HG03064 (cell line): ENCODE measurements at regions not wholly inside any gene's neighbourhood (a gene's known extent, or its start where the extent isn't known, plus 50 kb on each side); places are given as distances from the start of the nearest gene placed in this dataset.
"Not testable (repeated sequence)": the region's sequence is repeated elsewhere in the genome, so short reads cannot be mapped to it uniquely, and the experiment has no call there.

Experiments used
- ATAC-seq: cut with Tn5 transposase; IDR thresholded peaks from one replicate; pipeline ENCODE4 v1.9.1; 2021; ENCODE audit warnings: low read depth; ENCODE audit not compliant: unreplicated experiment

- no peak for ATAC-seq
Measured at GRCh38 chr7:119515962-119516361, 757.0 kb upstream of the KCND2 start.

GRCh38 chr7:119522263-119522662 is 750.7 kb upstream of the KCND2 start:
- no peak for ATAC-seq

- no peak for ATAC-seq
Measured at GRCh38 chr7:119522698-119523097, 750.3 kb upstream of the KCND2 start.

- ATAC-seq: no peak
Measured at GRCh38 chr7:119545118-119545517, 727.9 kb upstream of the KCND2 start.

GRCh38 chr7:119555788-119556187 is 717.2 kb upstream of the KCND2 start:
- ATAC-seq: no peak

- ATAC-seq: no peak
Measured at GRCh38 chr7:119556436-119556835, 716.5 kb upstream of the KCND2 start.

GRCh38 chr7:119561751-119562150 is 711.2 kb upstream of the KCND2 start:
- no peak for ATAC-seq

- no peak for ATAC-seq
Measured at GRCh38 chr7:119562839-119563238, 710.1 kb upstream of the KCND2 start.

GRCh38 chr7:119571666-119572065 is 701.3 kb upstream of the KCND2 start:
- no peak for ATAC-seq

GRCh38 chr7:119572132-119572531 is 700.8 kb upstream of the KCND2 start:
- no peak for ATAC-seq

- no peak for ATAC-seq
Measured at GRCh38 chr7:119572541-119572940, 700.4 kb upstream of the KCND2 start.

GRCh38 chr7:119578116-119578515 is 694.9 kb upstream of the KCND2 start:
- ATAC-seq: no peak

- ATAC-seq: no peak
Measured at GRCh38 chr7:119594956-119595355, 678.0 kb upstream of the KCND2 start.

- no peak for ATAC-seq
Measured at GRCh38 chr7:119596651-119597050, 676.3 kb upstream of the KCND2 start.

GRCh38 chr7:119606297-119606696 is 666.7 kb upstream of the KCND2 start:
- ATAC-seq: no peak

GRCh38 chr7:119620769-119621168 is 652.2 kb upstream of the KCND2 start:
- ATAC-seq: no peak

- ATAC-seq: no peak
Measured at GRCh38 chr7:119623427-119623826, 649.5 kb upstream of the KCND2 start.

- ATAC-seq: no peak
Measured at GRCh38 chr7:119630406-119630969, 642.5 kb upstream of the KCND2 start.

GRCh38 chr7:119633812-119634211 is 639.2 kb upstream of the KCND2 start:
- ATAC-seq: not testable (repeated sequence)

GRCh38 chr7:119640326-119640725 is 632.6 kb upstream of the KCND2 start:
- ATAC-seq: no peak

- ATAC-seq: no peak
Measured at GRCh38 chr7:119640861-119641260, 632.1 kb upstream of the KCND2 start.

GRCh38 chr7:119643558-119643957 is 629.4 kb upstream of the KCND2 start:
- no peak for ATAC-seq

GRCh38 chr7:119647286-119647685 is 625.7 kb upstream of the KCND2 start:
- ATAC-seq: no peak
